Vagina (tissue), 2 donors: ENCODE measurements at regions not wholly inside any gene's neighbourhood (a gene's known extent, or its start where the extent isn't known, plus 50 kb on each side); places are given as distances from the start of the nearest gene placed in this dataset.

Experiments
- POLR2A ChIP-seq, 2 donors: fragments of 450-650 bp; IDR thresholded peaks; one replicate each; pipeline ENCODE4 v1.6.1; 2017; ENCODE audit warnings: antibody characterized with exemption in 2 of 2, mild to moderate bottlenecking in 2 of 2, moderate library complexity in 2 of 2
- TF ChIP-seq, protein P1 (sequence below), 3 experiments: fragments of 450-650 bp in 2 of 3; fragments of 200-600 bp in 1 of 3; sonication (generic) in 1 of 3; IDR thresholded peaks; one replicate each; pipeline ENCODE4 v1.5.1; 2017 to 2019; ENCODE audit warnings: antibody characterized with exemption in 3 of 3, mild to moderate bottlenecking in 2 of 3, moderate library complexity in 2 of 3

DNA sequence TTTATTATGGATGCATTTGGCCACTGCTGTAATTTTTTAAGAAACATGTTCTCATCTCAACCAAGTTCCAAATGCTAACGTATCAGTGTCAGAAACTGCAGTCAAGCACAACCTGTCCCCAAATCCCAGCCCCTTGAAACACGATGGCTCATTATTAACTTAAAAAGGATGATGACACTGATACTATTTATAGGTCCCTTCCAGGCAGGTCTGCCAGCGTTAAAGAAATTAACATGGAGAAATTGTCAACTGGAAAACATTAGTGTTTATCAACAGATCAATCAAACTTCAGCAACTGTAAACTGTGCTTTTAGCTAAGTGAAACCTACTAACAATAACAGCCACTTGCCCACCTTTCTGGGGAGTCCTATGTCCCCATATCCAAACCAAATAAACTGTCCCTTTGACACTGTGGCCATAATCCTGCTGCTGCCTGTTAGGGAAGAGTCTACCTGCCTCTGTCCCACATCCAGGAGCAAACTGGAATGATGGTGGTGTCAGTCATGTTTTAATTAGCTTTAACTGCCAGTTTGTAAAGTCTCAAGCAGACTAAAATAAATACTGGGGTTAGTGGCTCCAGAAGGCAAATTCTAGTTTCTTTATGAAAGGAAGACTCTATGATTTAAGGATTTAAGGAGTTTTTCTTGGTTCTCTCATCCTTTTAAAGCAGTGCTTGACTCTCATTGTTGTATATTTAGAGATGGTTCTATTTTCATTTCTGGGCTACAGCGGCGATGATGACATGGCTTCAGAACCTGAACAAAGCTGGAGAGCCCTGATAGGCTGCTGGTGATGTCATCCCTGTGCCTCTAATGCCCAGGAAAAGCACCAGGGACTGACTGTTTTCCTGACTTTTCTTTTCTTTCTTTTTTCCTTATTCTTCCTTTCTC lies 583.6 kb upstream of the PIK3C3 start:
- TF ChIP-seq, protein P1, sequence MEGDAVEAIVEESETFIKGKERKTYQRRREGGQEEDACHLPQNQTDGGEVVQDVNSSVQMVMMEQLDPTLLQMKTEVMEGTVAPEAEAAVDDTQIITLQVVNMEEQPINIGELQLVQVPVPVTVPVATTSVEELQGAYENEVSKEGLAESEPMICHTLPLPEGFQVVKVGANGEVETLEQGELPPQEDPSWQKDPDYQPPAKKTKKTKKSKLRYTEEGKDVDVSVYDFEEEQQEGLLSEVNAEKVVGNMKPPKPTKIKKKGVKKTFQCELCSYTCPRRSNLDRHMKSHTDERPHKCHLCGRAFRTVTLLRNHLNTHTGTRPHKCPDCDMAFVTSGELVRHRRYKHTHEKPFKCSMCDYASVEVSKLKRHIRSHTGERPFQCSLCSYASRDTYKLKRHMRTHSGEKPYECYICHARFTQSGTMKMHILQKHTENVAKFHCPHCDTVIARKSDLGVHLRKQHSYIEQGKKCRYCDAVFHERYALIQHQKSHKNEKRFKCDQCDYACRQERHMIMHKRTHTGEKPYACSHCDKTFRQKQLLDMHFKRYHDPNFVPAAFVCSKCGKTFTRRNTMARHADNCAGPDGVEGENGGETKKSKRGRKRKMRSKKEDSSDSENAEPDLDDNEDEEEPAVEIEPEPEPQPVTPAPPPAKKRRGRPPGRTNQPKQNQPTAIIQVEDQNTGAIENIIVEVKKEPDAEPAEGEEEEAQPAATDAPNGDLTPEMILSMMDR (IDR thresholded peaks at IDR 0.05) = no peak
- TF ChIP-seq POLR2A (IDR thresholded peaks at IDR 0.05) = no peak
